RWPE2 (cell line): ENCODE measurements at regions not wholly inside any gene's neighbourhood (a gene's known extent, or its start where the extent isn't known, plus 50 kb on each side); places are given as distances from the start of the nearest gene placed in this dataset.

Experiments used
- ATAC-seq: fragments of 200-7000 bp; cut with Tn5 transposase; 3 replicates; pipeline ENCODE4 v1.9.1; 2021; ENCODE audit warnings: low read depth
- DNase-seq: peaks from one replicate; pipeline ENCODE4 v3.0.0-alpha.2; 2020; ENCODE audit warnings: low spot score
- H3K27ac ChIP-seq: fragments of 450-650 bp; 2 replicates; pipeline ENCODE4 v1.5.1; 2017; ENCODE audit warnings: mild to moderate bottlenecking; ENCODE audit not compliant: poor library complexity, severe bottlenecking
- H3K27me3 ChIP-seq: fragments of 250-450 bp; sonication (Bioruptor Pico); 2 replicates; pipeline ENCODE4 v1.5.1; 2021; ENCODE audit warnings: mild to moderate bottlenecking, moderate library complexity; ENCODE audit not compliant: insufficient read depth, poor library complexity, severe bottlenecking
- H3K36me3 ChIP-seq: fragments of 250-450 bp; sonication (Bioruptor Pico); 2 replicates; pipeline ENCODE4 v1.5.1; 2020; ENCODE audit warnings: low read depth, mild to moderate bottlenecking, moderate library complexity
- H3K4me1 ChIP-seq: fragments of 250-450 bp; sonication (Bioruptor Pico); 2 replicates; pipeline ENCODE4 v1.5.1; 2021; ENCODE audit warnings: mild to moderate bottlenecking, moderate library complexity; ENCODE audit not compliant: insufficient read depth, poor library complexity, severe bottlenecking
- H3K4me3 ChIP-seq: fragments of 250-450 bp; sonication (Bioruptor Pico); 2 replicates; pipeline ENCODE4 v1.5.1; 2021; ENCODE audit warnings: mild to moderate bottlenecking, moderate library complexity; ENCODE audit not compliant: severe bottlenecking
- H3K9me3 ChIP-seq: fragments of 250-450 bp; sonication (Bioruptor Pico); 2 replicates; pipeline ENCODE4 v1.5.1; 2021; ENCODE audit warnings: mild to moderate bottlenecking, moderate library complexity; ENCODE audit not compliant: severe bottlenecking
- CTCF ChIP-seq: fragments of 450-650 bp; IDR thresholded peaks from one replicate; pipeline ENCODE4 v1.5.1; 2017; ENCODE audit warnings: mild to moderate bottlenecking, moderate library complexity; ENCODE audit not compliant: poor library complexity, severe bottlenecking

GRCh38 chr5:90119531-90119971 lies 290.0 kb downstream of the CETN3 start:
- Histone ChIP-seq H3K4me1 (peaks cover 10% of the 10 kb centered on the region), H3K36me3 (no peaks in the 10 kb centered on the region), H3K4me3 (no peak overlapping the region), H3K27ac (no peak overlapping the region), H3K27me3 (no peaks in the 10 kb centered on the region), H3K9me3 (no peaks in the 10 kb centered on the region)
- no peak for DNase-seq
- no peak for TF ChIP-seq CTCF
- ATAC-seq: peak; percentile 82

- no peaks in the 10 kb centered on the region for H3K27me3 ChIP-seq
- no peak overlapping the region for H3K4me3 ChIP-seq
- H3K27ac ChIP-seq: no peak overlapping the region
- peaks cover 10% of the 10 kb centered on the region for H3K4me1 ChIP-seq
- DNase-seq (no peak), ATAC-seq (no peak)
- TF ChIP-seq CTCF: no peak
- H3K36me3 ChIP-seq: no peaks in the 10 kb centered on the region
- no peaks in the 10 kb centered on the region for H3K9me3 ChIP-seq
Observed at GRCh38 chr5:90117005-90117404, 292.6 kb downstream of the CETN3 start.

- H3K27ac ChIP-seq: no peak overlapping the region
- H3K27me3 ChIP-seq: no peaks in the 10 kb centered on the region
- no peaks in the 10 kb centered on the region for H3K9me3 ChIP-seq
- DNase-seq (no peak), ATAC-seq (no peak; the same call in 2 of the 3 replicates)
- no peaks in the 10 kb centered on the region for H3K36me3 ChIP-seq
- H3K4me3 ChIP-seq: no peak overlapping the region
- no peaks in the 10 kb centered on the region for H3K4me1 ChIP-seq
- no peak for TF ChIP-seq CTCF
Observed at GRCh38 chr5:90113108-90113507, 296.4 kb downstream of the CETN3 start.

GRCh38 chr5:90112033-90112692 lies 297.4 kb downstream of the CETN3 start:
- Histone ChIP-seq H3K4me3 (no peak overlapping the region), H3K9me3 (no peaks in the 10 kb centered on the region), H3K27ac (no peak overlapping the region), H3K27me3 (no peaks in the 10 kb centered on the region), H3K36me3 (no peaks in the 10 kb centered on the region), H3K4me1 (no peaks in the 10 kb centered on the region)
- ATAC-seq (no peak), DNase-seq (no peak)
- TF ChIP-seq CTCF: no peak

- Histone ChIP-seq H3K4me1 (no peaks in the 10 kb centered on the region), H3K9me3 (no peaks in the 10 kb centered on the region), H3K4me3 (no peak overlapping the region), H3K27ac (no peak overlapping the region), H3K36me3 (no peaks in the 10 kb centered on the region), H3K27me3 (no peaks in the 10 kb centered on the region)
- no peak for TF ChIP-seq CTCF
- no peak for DNase-seq
- peak; percentile 40; the same call in 1 of the 3 replicates for ATAC-seq
Observed at GRCh38 chr5:90111364-90112032, 298.1 kb downstream of the CETN3 start.
